ENCODE measurements at regions not wholly inside any gene's neighbourhood (a gene's known extent, or its start where the extent isn't known, plus 50 kb on each side); places are given as distances from the start of the nearest gene placed in this dataset.
"Not testable (repeated sequence)": the region's sequence is repeated elsewhere in the genome, so short reads cannot be mapped to it uniquely, and the experiment has no call there.

- DNase-seq (ENCODE audit: low read depth) = no peak
These were observed 984.1 kb downstream of the PLOD2 start for GRCh38 chr3:145176907-145177306.

- DNase-seq (ENCODE audit: low read depth) = no peak
These were observed 983.2 kb downstream of the PLOD2 start for GRCh38 chr3:145177828-145178227.

GRCh38 chr3:145182196-145182911 is 978.6 kb downstream of the PLOD2 start:
- DNase-seq (ENCODE audit: low read depth) = peak; percentile 19

GRCh38 chr3:145183261-145183660 is 977.7 kb downstream of the PLOD2 start:
- DNase-seq (ENCODE audit: low read depth) = no peak

DNA sequence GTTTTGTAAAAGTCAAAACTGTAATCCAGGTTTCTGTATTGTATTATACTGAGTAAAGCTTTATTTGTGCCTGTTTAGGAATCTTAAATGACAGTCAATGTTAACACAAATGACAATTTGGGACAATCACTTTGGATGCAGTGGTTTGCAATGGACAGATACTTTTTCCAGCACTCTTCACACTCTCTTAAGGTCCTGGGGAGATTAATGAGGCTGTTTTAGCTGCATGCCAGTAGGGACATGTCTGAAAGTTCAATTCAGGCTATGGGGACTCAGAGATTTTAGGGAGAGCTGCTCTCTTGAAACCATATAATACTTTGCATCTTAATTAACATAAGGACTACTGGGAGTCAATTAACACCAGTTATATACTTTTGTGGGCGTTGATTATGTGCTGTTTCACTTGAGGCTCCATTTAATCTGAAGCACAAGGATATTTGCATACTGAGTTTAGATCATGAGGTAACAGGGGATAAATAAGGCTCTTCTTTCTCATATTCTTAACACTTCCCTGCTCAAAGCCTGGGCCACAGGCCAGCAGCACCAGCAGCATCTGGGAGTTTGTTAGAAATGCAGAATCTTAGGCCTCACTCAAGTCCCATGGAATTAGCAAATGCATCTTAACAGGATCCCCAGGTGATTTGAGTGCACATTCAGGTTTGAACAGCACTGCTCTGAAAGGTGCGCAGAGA is 972.8 kb downstream of the PLOD2 start:
- DNase-seq (ENCODE audit: low read depth) = no peak

DNA sequence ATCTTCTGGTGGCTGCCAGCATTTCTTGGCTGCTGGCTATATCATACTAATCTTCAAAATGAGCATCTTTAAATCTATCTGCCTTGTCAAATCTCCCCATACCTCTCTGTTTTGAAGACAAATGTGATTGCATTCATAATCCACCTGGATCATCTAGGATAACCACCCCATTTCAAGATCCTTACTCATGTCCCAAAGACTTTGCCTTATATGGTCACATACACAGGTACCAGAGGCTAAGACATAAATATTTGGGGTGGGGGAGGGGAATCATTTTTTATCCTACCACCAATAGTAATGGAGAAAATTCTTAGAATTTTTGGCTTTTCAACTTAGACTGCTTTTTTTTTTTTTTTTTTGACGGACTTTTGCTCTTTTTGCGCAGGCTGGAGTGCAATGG is 970.8 kb downstream of the PLOD2 start:
- no peak for DNase-seq (ENCODE audit: low read depth)

DNA sequence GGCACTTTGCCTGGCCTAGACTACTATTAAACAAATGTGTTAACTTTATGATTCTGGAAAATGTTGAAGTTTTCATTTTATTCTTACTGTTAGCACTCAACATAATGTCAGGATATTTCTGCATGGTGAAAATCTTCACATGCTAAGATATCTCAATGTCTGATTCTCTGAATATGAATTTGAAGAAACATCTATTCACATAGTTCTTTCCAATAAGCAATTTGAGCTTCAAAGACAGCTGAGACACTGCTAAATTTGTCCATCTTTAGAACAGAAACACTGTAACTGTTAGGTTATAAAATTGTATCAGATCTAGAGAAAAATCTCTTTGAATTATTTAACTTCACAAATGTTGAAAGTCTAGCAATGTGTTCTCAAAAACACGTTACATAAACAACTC is 970.2 kb downstream of the PLOD2 start:
- no peak for DNase-seq (ENCODE audit: low read depth)

DNA sequence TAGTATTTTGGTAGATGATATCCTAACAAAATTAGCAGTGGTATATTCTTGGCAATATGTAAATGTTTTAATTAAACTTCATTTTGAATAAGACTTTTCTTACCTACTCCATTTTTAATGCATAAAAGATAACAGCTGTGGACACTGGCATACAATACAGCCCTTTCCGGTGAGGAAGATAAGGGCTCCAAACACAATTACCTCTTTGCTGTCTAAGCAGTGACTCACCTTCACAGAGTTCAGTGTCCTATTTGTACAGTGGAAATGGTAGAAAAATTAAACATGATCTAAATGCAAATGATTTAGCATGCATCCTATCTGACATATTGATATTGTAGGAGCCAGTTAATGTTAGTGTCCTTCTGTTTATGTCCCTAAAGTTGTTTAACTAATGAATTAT is 969.4 kb downstream of the PLOD2 start:
- DNase-seq (ENCODE audit: low read depth) = no peak

GRCh38 chr3:145197051-145197820 is 963.7 kb downstream of the PLOD2 start:
- no peak for DNase-seq (ENCODE audit: low read depth)

- no peak for DNase-seq (ENCODE audit: low read depth)
These were observed 963.2 kb downstream of the PLOD2 start for GRCh38 chr3:145197821-145198220.

- no peak for DNase-seq (ENCODE audit: low read depth)
These were observed 951.4 kb downstream of the PLOD2 start for GRCh38 chr3:145209561-145209960.

DNA sequence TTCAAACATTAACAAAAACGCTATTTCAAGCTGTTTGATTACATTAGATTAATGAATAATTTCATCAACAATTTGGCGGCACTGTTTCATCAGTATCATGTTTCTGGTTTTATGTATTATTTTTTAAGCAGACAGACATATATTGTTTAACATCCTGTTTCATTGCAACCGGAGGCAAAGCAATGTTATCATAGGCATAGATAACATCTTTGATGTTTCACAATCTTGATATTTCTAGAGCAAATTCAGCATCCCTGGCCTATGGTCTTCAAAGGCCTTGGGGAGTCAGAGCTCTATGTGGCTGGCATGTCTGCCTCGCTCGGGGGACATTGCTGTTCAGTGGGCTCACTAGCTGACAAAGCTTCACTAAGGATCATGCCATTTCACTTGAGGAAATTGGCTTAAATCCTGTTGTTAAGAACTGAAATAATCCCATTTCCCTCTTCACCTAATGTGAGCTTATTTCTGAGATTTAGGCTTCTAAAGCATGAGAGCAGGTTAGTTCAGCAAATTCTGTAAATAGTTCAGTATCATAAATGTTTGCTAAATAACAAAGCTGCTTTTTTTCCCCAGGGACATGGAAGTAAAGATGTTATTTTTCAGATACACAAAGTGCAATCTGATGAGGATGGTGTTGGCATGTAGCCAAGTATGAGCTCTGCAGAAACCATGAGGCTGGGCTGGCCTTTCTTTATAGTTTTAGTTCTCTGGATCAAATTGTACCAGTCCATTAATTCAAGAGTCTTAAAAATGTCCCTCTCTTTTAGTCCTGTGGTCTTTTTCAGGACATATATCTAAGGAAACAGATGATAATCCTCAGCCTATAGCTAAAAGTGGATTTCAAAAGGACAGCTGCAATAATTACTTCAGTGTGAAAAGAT is 941.4 kb downstream of the PLOD2 start:
- DNase-seq (ENCODE audit: low read depth) = no peak

GRCh38 chr3:145224886-145225285 is 936.1 kb downstream of the PLOD2 start:
- DNase-seq (ENCODE audit: low read depth) = no peak

GRCh38 chr3:145243875-145244274 is 917.1 kb downstream of the PLOD2 start:
- DNase-seq (ENCODE audit: low read depth) = peak; percentile 32

DNA sequence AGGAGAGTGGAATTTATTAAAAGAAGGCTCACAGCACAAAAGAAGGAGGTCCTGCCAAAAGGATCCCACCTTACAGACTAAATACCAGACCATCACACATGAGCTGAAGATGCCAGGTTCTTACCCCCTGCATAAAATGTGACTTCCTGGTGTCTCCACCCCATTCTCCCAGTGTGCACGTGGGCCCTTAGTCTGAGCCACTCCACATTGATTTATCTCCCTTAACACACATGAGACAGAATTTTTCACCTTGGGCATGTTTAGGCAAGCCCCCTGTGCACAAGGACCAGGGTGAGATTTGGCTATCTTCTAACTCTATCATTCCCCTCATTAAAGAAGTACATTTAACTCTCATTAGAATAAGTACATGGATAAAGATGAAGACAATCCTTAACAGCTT is 916.7 kb downstream of the PLOD2 start:
- DNase-seq (ENCODE audit: low read depth) = no peak

- no peak for DNase-seq (ENCODE audit: low read depth)
These were observed 914.7 kb downstream of the PLOD2 start for GRCh38 chr3:145246291-145246690.

- DNase-seq (ENCODE audit: low read depth) = no peak
These were observed 912.1 kb downstream of the PLOD2 start for GRCh38 chr3:145248928-145249327.

- DNase-seq (ENCODE audit: low read depth) = no peak
These were observed 909.7 kb downstream of the PLOD2 start for GRCh38 chr3:145251311-145251710.

- DNase-seq (ENCODE audit: low read depth) = not testable (repeated sequence)
These were observed 903.0 kb downstream of the PLOD2 start for GRCh38 chr3:145257967-145258366.

- no peak for DNase-seq (ENCODE audit: low read depth)
These were observed 901.7 kb downstream of the PLOD2 start for GRCh38 chr3:145259166-145259880.

- DNase-seq (ENCODE audit: low read depth) = not testable (repeated sequence)
These were observed 897.5 kb downstream of the PLOD2 start for GRCh38 chr3:145263458-145263857.
